Astrocyte of the spinal cord (primary cell): ENCODE measurements at regions not wholly inside any gene's neighbourhood (a gene's known extent, or its start where the extent isn't known, plus 50 kb on each side); places are given as distances from the start of the nearest gene placed in this dataset.
"Not testable (repeated sequence)": the region's sequence is repeated elsewhere in the genome, so short reads cannot be mapped to it uniquely, and the experiment has no call there.

Experiments used
- DNase-seq: peaks from one replicate; pipeline ENCODE4 v3.0.0; 2011; ENCODE audit warnings: low read depth, low spot score
- H3K4me3 ChIP-seq: 2 replicates; pipeline ENCODE4 v1.5.1; 2011; ENCODE audit warnings: low read depth, mild to moderate bottlenecking, low read length, moderate library complexity
- CTCF ChIP-seq: IDR thresholded peaks from 2 replicates; pipeline ENCODE4 v1.5.1; 2012; ENCODE audit warnings: low read depth, mild to moderate bottlenecking, low read length, inconsistent platforms
- in situ Hi-C: cut with HindIII; loops from 2 replicates; pipeline ENCODE4 v1.10.0; 2017; ENCODE audit warnings: low sequenced_read_pairs

GRCh38 chr2:144003460-144004075 is 516.4 kb downstream of the ZEB2 start:
- no peak overlapping the region for H3K4me3 ChIP-seq
- in situ Hi-C loops = no loop called here
- no peak for TF ChIP-seq CTCF
- DNase-seq = no peak

GRCh38 chr2:143996974-143997373 is 522.9 kb downstream of the ZEB2 start:
- TF ChIP-seq CTCF = no peak
- in situ Hi-C loops = no loop called here
- H3K4me3 ChIP-seq = no peak overlapping the region
- no peak for DNase-seq

- H3K4me3 ChIP-seq = no peak overlapping the region
- no peak for TF ChIP-seq CTCF
- DNase-seq = no peak
- in situ Hi-C loops = no loop called here
Measured at GRCh38 chr2:143994961-143995360, 525.0 kb downstream of the ZEB2 start.

GRCh38 chr2:143991596-143991995 is 528.3 kb downstream of the ZEB2 start:
- in situ Hi-C loops, DNase-seq, H3K4me3 ChIP-seq: not testable (repeated sequence)

GRCh38 chr2:143988082-143988481 is 531.8 kb downstream of the ZEB2 start:
- TF ChIP-seq CTCF = no peak
- no peak overlapping the region for H3K4me3 ChIP-seq
- DNase-seq = no peak
- in situ Hi-C loops = no loop called here

- H3K4me3 ChIP-seq = no peak overlapping the region
- TF ChIP-seq CTCF = no peak
- in situ Hi-C loops = no loop called here
- no peak for DNase-seq
Measured at GRCh38 chr2:143981428-143981827, 538.5 kb downstream of the ZEB2 start.

DNA sequence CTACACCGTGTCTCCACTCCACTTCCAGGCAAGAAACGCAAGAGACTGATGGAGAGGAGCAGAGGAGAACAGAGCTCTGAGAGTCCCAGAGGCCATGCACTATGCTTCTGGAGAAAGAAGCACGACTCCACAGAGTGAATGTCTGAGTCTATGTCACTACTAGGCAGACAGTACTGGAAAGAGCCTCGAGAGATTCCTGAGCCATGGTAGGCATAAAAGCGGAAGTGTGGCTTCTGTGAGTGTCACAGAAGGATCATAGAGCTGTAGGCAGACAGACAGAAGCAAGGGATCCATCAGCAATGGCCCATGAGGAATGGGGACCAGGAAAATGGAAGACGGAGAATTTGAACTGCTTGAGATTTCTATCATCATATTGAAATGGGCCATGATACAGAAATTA is 542.6 kb downstream of the ZEB2 start:
- no peak for TF ChIP-seq CTCF
- no peak overlapping the region for H3K4me3 ChIP-seq
- DNase-seq = no peak
- in situ Hi-C loops = no loop called here
